OCI-LY1 (cell line): ENCODE measurements at regions not wholly inside any gene's neighbourhood (a gene's known extent, or its start where the extent isn't known, plus 50 kb on each side); places are given as distances from the start of the nearest gene placed in this dataset.

Experiments
- EZH2 ChIP-seq: fragments of 200-600 bp; sonication (generic), shearing (Covaris generic); IDR thresholded peaks from 2 replicates; pipeline ENCODE4 v1.8.0; 2017; ENCODE audit warnings: borderline replicate concordance, mixed run types, mild to moderate bottlenecking, antibody characterized with exemption, low read length, moderate library complexity, mixed read lengths
- TF ChIP-seq, protein P1 (sequence below): fragments of 200-600 bp; sonication (generic), shearing (Covaris generic); IDR thresholded peaks from 2 replicates; pipeline ENCODE4 v1.5.1; 2017; ENCODE audit warnings: mild to moderate bottlenecking, antibody characterized with exemption, low read length, moderate library complexity, mixed read lengths

DNA sequence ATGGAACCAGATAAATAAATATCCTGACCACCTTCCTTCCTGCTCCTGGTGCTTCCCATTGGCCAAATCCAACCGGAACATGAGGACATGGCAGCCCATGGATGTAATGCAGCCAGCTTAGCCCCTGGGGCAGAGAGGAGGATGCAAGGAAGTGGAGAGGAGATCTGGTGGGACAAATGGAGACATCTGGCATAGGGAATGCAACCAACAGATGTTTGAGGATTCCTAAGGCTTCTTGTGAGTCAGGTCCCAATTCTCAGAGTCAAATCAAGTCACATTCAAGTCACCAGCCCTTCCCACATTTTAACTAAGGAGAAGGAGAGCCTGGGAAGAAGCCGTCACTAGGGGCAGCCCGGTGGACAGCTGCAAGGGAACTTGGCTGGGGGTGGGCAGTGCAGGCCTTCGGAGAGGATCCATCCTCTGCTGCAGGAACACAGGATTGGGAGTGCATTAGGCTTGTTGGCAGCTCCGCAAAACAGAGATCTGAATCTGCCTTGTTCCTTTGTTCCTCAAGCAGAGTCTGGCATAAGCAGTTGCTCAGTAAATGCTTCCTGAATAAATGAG is 62.8 kb upstream of the HS3ST2 start:
- TF ChIP-seq, protein P1, sequence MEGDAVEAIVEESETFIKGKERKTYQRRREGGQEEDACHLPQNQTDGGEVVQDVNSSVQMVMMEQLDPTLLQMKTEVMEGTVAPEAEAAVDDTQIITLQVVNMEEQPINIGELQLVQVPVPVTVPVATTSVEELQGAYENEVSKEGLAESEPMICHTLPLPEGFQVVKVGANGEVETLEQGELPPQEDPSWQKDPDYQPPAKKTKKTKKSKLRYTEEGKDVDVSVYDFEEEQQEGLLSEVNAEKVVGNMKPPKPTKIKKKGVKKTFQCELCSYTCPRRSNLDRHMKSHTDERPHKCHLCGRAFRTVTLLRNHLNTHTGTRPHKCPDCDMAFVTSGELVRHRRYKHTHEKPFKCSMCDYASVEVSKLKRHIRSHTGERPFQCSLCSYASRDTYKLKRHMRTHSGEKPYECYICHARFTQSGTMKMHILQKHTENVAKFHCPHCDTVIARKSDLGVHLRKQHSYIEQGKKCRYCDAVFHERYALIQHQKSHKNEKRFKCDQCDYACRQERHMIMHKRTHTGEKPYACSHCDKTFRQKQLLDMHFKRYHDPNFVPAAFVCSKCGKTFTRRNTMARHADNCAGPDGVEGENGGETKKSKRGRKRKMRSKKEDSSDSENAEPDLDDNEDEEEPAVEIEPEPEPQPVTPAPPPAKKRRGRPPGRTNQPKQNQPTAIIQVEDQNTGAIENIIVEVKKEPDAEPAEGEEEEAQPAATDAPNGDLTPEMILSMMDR: no peak
- TF ChIP-seq EZH2: no peak
